PC-9 (cell line): ENCODE measurements at regions not wholly inside any gene's neighbourhood (a gene's known extent, or its start where the extent isn't known, plus 50 kb on each side); places are given as distances from the start of the nearest gene placed in this dataset.

ENCODE experiments used
- BruUV-seq: library from RNA; stranded (reverse); fragments of 400-500 nt; replicated peaks from 2 replicates; lab custom pipeline; 2021; lab: Mats Ljungman, UMichigan
- CTCF ChIA-PET: fragments of 300-600 bp; sonication (Branson Sonifier 250); formaldehyde crosslinking; loops from one replicate; lab custom pipeline; 2022; ENCODE audit warnings: antibody characterized with exemption; lab: Charles Lee
- POLR2A ChIA-PET: fragments of 300-600 bp; sonication (Branson Sonifier 250); formaldehyde crosslinking; loops from one replicate; lab custom pipeline; 2022; ENCODE audit warnings: antibody characterized with exemption; ENCODE audit not compliant: unreplicated experiment; lab: Charles Lee
- DNase-seq, 2 experiments: peaks; one replicate each; pipeline versions ENCODE4 v3.0.0 to v3.0.0-alpha.2; 2015 to 2022; ENCODE audit warnings: mixed read lengths in 1 of 2
- H2AFZ ChIP-seq: fragments of 200-600 bp; sonication (generic); 2 replicates; pipeline ENCODE4 v1.8.1; 2017; ENCODE audit warnings: antibody characterized with exemption
- H3F3A ChIP-seq: fragments of 200-600 bp; sonication (generic); 2 replicates; pipeline ENCODE4 v1.8.1; 2017; ENCODE audit warnings: antibody characterized with exemption, mild to moderate bottlenecking, low read depth; ENCODE audit not compliant: insufficient read depth
- H3K27ac ChIP-seq: fragments of 200-600 bp; sonication (generic); 2 replicates; pipeline ENCODE4 v1.6.1; 2016; ENCODE audit warnings: mixed run types
- H3K27me3 ChIP-seq: fragments of 200-600 bp; sonication (generic); 2 replicates; pipeline ENCODE4 v1.6.1; 2016; ENCODE audit warnings: low read depth, mixed run types; ENCODE audit not compliant: insufficient read depth
- H3K36me3 ChIP-seq: fragments of 200-600 bp; sonication (generic); 2 replicates; pipeline ENCODE4 v1.6.1; 2016; ENCODE audit warnings: low read depth, mixed run types
- H3K4me1 ChIP-seq: fragments of 200-600 bp; sonication (generic); replicated peaks from 2 replicates; pipeline ENCODE4 v1.6.1; 2016; ENCODE audit warnings: mixed run types; ENCODE audit not compliant: insufficient read depth
- H3K4me2 ChIP-seq: fragments of 200-600 bp; sonication (generic); 2 replicates; pipeline ENCODE4 v1.6.1; 2017; ENCODE audit warnings: mixed run types
- H3K4me3 ChIP-seq: fragments of 200-600 bp; sonication (generic); 2 replicates; pipeline ENCODE4 v1.6.1; 2016; ENCODE audit warnings: mixed run types
- H3K79me2 ChIP-seq: fragments of 200-600 bp; sonication (generic); 2 replicates; pipeline ENCODE4 v1.6.1; 2017; ENCODE audit warnings: low read depth, mixed run types
- H3K9me2 ChIP-seq: fragments of 200-600 bp; sonication (generic); 2 replicates; pipeline ENCODE4 v1.8.1; 2017; ENCODE audit warnings: mild to moderate bottlenecking; ENCODE audit not compliant: insufficient read depth
- H3K9me3 ChIP-seq: fragments of 200-600 bp; sonication (generic); 2 replicates; pipeline ENCODE4 v1.8.1; 2016; ENCODE audit warnings: low read depth; ENCODE audit not compliant: insufficient read depth
- H4K20me1 ChIP-seq: fragments of 200-600 bp; sonication (generic); 2 replicates; pipeline ENCODE4 v1.8.1; 2017; ENCODE audit not compliant: insufficient read depth
- CTCF ChIP-seq: fragments of 200-600 bp; sonication (generic); conservative IDR thresholded peaks from 2 replicates; pipeline ENCODE4 v1.6.1; 2017; ENCODE audit warnings: mixed run types, antibody characterized with exemption, mild to moderate bottlenecking, moderate library complexity
- EZH2 ChIP-seq: fragments of 200-600 bp; sonication (generic); IDR thresholded peaks from 2 replicates; pipeline ENCODE4 v1.8.0; 2017; ENCODE audit warnings: antibody characterized with exemption, low read depth
- intact Hi-C: fragments of 100-400 bp; cut with micrococcal nuclease; formaldehyde crosslinking; loops from one replicate; pipeline ENCODE4 v1.10.0; 2022; ENCODE audit not compliant: unreplicated experiment

GRCh38 chr11:106410902-106411301 is 333.4 kb downstream of the AASDHPPT start:
- no peaks in the 10 kb centered on the region for H3K79me2 ChIP-seq
- no peaks in the 10 kb centered on the region for H3K27me3 ChIP-seq
- H3K27ac ChIP-seq = no peak overlapping the region
- no peaks in the 10 kb centered on the region for H3F3A ChIP-seq
- DNase-seq = no peak
- TF ChIP-seq CTCF (no peak), EZH2 (no peak)
- H3K4me1 ChIP-seq = no peaks in the 10 kb centered on the region
- no peaks in the 10 kb centered on the region for H4K20me1 ChIP-seq
- no peaks in the 10 kb centered on the region for H3K9me3 ChIP-seq
- no peaks in the 10 kb centered on the region for H3K9me2 ChIP-seq
- POLR2A ChIA-PET = no interaction called here
- BruUV-seq = no TSS peak
- no peak overlapping the region for H2AFZ ChIP-seq
- intact Hi-C loops = no loop called here
- CTCF ChIA-PET = no interaction called here
- no peak overlapping the region for H3K4me2 ChIP-seq
- H3K4me3 ChIP-seq = no peak overlapping the region
- no peaks in the 10 kb centered on the region for H3K36me3 ChIP-seq

- no peaks in the 10 kb centered on the region for H3K27me3 ChIP-seq
- no TSS peak for BruUV-seq
- no peaks in the 10 kb centered on the region for H3K9me3 ChIP-seq
- H3F3A ChIP-seq = no peaks in the 10 kb centered on the region
- CTCF ChIA-PET = no interaction called here
- POLR2A ChIA-PET = no interaction called here
- no peaks in the 10 kb centered on the region for H3K4me1 ChIP-seq
- H3K4me3 ChIP-seq = no peak overlapping the region
- DNase-seq = no peak
- TF ChIP-seq CTCF = no peak
- TF ChIP-seq EZH2 = no peak
- intact Hi-C loops = no loop called here
- no peaks in the 10 kb centered on the region for H3K36me3 ChIP-seq
- no peaks in the 10 kb centered on the region for H3K79me2 ChIP-seq
- no peak overlapping the region for H3K4me2 ChIP-seq
- H4K20me1 ChIP-seq = no peaks in the 10 kb centered on the region
- H2AFZ ChIP-seq = no peak overlapping the region
- no peaks in the 10 kb centered on the region for H3K9me2 ChIP-seq
- no peak overlapping the region for H3K27ac ChIP-seq
These were observed 335.8 kb downstream of the AASDHPPT start for GRCh38 chr11:106413222-106413621.

- no peak overlapping the region for H2AFZ ChIP-seq
- no TSS peak for BruUV-seq
These were observed 338.0 kb downstream of the AASDHPPT start for GRCh38 chr11:106415510-106415909.

More at GRCh38 chr11:106415510-106415909, 338.0 kb downstream of the AASDHPPT start:
- no peak overlapping the region for H3K4me3 ChIP-seq
- ChIA-PET CTCF (no interaction called here), POLR2A (interaction anchor here (0.6 kb wide), 1 partner anchor 9 kb away, joined by 5 read pairs; no protein-coding TSS in a partner anchor)
- intact Hi-C loops = no loop called here
- H3K9me3 ChIP-seq = no peaks in the 10 kb centered on the region; the same call in 1 of the 2 replicates
- H3K4me1 ChIP-seq = no peaks in the 10 kb centered on the region
- H3K27ac ChIP-seq = no peak overlapping the region
- no peaks in the 10 kb centered on the region for H4K20me1 ChIP-seq
- no peak for DNase-seq
- no peaks in the 10 kb centered on the region for H3K79me2 ChIP-seq
- no peak overlapping the region for H3K4me2 ChIP-seq
- no peaks in the 10 kb centered on the region for H3K9me2 ChIP-seq
- H3K36me3 ChIP-seq = no peaks in the 10 kb centered on the region
- no peak; the same call in 1 of the 2 replicates for TF ChIP-seq CTCF
- no peak for TF ChIP-seq EZH2
- H3K27me3 ChIP-seq = no peaks in the 10 kb centered on the region
- no peaks in the 10 kb centered on the region for H3F3A ChIP-seq
